Left ventricle myocardium superior (tissue), 1 donor: ENCODE measurements at regions not wholly inside any gene's neighbourhood (a gene's known extent, or its start where the extent isn't known, plus 50 kb on each side); places are given as distances from the start of the nearest gene placed in this dataset.
A peak's percentile ranks its signal among the peaks of the same experiment; 100 is the strongest.

Experiments used
- ATAC-seq: fragments of 200-7000 bp; cut with Tn5 transposase; one replicate; pipeline ENCODE4 v1.9.1; 2020; ENCODE audit warnings: mild to moderate bottlenecking, moderate library complexity
- DNase-seq: peaks from one replicate; pipeline ENCODE4 v3.0.0-alpha.2; 2020
- intact Hi-C: fragments of 100-400 bp; cut with micrococcal nuclease; formaldehyde crosslinking; loops from one replicate; pipeline ENCODE4 v1.11.0; 2022
- donor health status: DM: no; HTN: yes; CAD: no; lungs with severe emphysema.

GRCh38 chr5:56335212-56335611 lies 102.1 kb upstream of the ANKRD55 start:
- DNase-seq (no peak), ATAC-seq (no peak)
- intact Hi-C loops: no loop called here

DNA sequence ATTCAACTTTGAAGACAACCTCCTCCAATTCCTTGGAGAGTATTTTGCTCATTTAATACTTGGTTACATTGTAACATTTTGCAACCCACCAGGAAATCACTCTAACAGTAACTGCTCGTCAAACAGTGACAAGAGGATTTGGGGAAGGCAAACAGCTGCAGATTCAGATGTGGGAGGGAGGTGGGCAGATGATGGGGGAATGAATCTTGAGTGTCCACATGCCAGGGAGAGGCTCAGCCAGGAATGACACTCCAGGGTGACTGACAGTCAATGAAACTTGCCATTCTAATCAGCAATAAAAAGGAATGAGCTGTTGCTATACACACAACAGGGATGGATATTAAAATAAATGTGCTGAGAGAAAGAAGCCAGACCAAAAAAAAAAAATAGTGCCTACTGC lies 97.7 kb upstream of the ANKRD55 start:
- intact Hi-C loops: no loop called here
- ATAC-seq (peak; percentile 95), DNase-seq (no peak)

GRCh38 chr5:56330167-56330566 lies 97.0 kb upstream of the ANKRD55 start:
- ATAC-seq (peak; percentile 51), DNase-seq (no peak)
- intact Hi-C loops: no loop called here

DNA sequence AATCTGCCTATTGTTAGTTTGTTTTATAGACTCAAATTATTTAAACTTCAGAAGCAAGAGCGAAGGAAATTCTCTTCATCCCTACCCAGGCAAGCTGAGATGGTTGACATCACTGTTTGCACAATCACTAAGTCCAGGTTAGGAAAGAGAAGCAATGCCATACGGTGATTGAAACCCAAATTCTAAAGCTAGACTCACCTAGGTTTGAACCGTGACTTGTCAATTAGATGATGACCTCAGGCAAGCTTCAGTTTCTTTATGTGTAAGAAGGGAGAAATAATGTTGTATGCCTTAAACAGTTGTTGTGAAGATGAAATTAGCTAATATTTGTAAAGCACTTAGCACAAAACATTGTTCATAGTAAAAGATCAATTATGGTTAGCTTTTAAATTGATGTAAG lies 96.5 kb upstream of the ANKRD55 start:
- no peak for ATAC-seq
- DNase-seq: no peak
- intact Hi-C loops: no loop called here

DNA sequence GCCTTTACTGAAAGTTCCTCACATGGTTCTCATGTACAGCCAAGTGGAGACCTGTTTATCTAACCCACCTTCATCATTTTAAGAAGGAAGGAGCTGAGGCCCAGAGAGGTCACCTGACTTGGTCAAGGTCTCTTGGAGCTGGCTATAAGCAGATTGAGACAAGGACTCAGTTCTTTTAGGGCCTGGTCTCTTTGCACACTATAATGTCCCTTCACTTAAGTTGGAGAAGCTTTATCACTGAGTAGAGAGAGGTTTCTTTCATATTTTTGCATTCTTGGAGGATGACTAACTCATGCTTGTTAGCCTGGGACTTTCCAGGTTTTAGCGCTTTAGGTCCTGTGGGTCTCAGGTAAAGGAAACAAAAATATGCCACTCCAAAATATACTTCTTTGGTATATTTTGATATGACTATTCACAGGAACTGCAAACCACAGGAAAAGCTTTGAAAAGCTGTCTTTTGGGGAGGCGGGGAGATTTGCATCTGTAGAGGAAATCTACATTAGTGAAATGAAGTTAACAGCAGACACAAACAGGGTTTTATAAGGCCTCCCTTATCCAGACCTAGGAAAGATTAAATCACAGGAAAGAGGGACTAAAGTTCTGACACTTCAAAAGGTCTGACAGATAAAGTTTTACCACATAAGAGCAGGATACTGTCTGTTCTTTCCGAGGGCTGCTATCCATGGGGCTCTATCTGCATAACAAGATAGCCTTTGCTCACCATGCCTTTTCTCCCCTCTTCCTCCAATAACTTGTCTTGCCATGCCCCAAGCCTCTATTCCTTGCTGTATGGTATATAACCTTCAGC lies 95.8 kb upstream of the ANKRD55 start:
- intact Hi-C loops: no loop called here
- ATAC-seq (no peak), DNase-seq (no peak)

DNA sequence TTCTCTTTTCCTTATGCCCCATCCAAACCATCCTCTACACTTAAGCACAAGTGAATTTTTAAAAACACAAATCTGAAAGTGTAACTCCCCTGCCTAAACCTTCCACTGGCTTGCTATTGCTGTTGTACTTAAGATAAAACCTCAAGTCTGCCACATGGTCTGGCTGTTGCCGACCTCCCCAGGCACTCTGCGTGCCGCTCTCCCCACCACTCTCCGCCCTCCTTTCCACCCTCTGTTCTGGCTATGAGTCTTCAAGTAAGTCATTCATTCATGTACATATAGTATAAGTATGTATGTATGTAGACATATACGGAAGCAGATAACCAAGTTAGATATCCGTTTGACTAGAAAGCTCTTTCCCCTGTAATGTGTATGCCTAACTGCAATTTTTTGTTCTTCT lies 94.7 kb upstream of the ANKRD55 start:
- intact Hi-C loops: no loop called here
- no peak for DNase-seq

GRCh38 chr5:56326770-56327169 lies 93.6 kb upstream of the ANKRD55 start:
- intact Hi-C loops: no loop called here
- DNase-seq (no peak), ATAC-seq (no peak)

More for the DNA sequence above, 94.7 kb upstream of the ANKRD55 start:
- peak; percentile 56 for ATAC-seq

DNA sequence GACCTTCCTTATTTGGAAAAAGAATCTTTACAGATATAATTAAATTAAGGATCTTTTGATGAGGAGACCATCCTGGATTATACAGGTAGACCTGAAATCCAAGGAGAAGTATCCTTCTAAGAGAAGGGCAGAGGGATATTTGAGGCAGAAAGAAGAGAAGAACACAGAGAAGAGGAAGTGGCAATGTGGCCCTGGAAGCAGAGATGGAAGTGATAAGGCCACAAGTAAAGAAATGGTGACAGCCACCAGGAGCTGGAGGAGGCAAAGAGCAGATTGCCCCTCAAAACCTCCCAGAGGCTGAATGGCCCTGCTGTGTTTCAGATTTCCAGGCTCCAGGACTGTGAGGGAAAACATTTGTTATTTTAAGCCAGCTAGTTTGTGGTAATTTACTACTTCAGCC lies 93.0 kb upstream of the ANKRD55 start:
- no peak for DNase-seq
- intact Hi-C loops: no loop called here
- ATAC-seq: no peak

DNA sequence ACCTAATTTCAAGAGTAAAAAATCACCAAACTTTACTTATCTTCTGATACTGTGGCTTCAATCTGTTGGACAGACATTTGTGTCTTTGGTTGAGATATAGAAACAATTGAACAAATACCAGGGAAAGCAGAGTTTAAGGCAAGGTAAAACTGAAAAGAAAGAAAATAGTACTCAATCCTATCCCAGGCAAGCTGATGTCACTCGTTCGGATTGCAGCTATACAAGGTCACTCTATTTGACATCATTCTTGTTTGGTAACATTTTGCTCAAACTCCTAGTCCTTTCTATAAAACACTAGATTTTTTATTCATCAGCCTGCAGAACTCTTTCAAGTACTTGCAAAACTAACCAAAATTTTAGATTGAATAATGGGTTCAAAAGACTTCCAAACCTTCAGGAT lies 91.9 kb upstream of the ANKRD55 start:
- intact Hi-C loops: no loop called here
- no peak for ATAC-seq
- DNase-seq: no peak

- DNase-seq: no peak
- no peak for ATAC-seq
- intact Hi-C loops: no loop called here
These were observed 90.4 kb upstream of the ANKRD55 start for GRCh38 chr5:56323505-56323904.

DNA sequence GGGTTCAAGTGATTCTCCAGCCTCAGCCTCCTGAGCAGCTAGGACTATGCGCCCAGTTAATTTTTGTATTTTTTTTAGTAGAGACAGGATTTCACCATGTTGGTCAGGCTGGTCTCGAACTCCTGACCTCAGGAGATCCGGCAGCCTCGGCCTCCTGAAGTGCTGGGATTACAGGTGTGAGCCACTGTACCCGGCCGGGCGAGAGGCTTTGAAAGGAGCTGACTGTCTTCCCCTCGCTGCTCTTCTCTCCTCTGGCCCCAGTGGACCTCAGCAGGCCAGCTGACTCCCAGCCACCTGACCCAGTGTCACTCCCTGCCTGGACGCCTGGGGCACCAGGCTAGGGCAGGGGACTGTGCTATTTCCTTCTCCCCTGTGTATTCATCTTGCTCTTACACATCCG lies 89.5 kb upstream of the ANKRD55 start:
- ATAC-seq (no peak), DNase-seq (no peak)
- intact Hi-C loops: no loop called here

DNA sequence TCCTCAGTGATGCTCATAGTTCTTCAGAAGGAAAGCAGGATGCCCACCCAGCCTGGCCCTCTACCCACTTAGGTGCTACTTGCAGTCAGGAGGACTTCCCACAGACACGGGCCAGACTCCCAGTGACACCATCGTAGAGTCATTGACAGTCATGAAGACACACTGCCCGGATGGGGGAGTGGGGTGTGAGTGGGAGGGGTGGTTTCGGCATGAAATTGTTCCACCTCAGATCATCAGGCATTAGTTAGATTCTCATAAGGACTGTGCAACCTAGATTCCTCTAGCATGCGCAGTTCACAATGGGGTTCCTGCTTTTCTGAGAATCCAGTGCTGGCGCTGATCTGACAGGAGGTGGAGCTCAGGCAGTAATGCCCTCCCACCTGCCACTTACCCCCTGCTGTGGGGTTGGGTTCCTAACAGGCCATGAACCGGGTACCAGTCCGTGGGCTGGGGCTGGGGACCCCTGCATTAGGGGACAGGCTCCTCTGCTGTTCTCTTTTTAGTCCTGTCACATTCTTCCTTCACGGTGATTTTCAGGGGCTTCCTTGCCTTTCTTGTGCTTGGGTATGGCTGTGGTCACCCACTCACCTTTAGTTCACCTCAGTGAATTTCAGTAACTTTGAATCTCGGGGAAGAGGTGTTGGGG lies 88.2 kb upstream of the ANKRD55 start:
- ATAC-seq: no peak
- no peak for DNase-seq
- intact Hi-C loops: no loop called here

- DNase-seq: no peak
- ATAC-seq: no peak
- intact Hi-C loops: no loop called here
These were observed 87.6 kb upstream of the ANKRD55 start for GRCh38 chr5:56320686-56321085.

- DNase-seq: peak; percentile 63
- intact Hi-C loops: no loop called here
- peak; percentile 83 for ATAC-seq
These were observed 86.5 kb upstream of the ANKRD55 start for GRCh38 chr5:56319526-56320181.

- ATAC-seq: no peak
- intact Hi-C loops: no loop called here
These were observed 84.9 kb upstream of the ANKRD55 start for GRCh38 chr5:56317923-56318561.

GRCh38 chr5:56316299-56316994 lies 83.3 kb upstream of the ANKRD55 start:
- ATAC-seq: no peak
- intact Hi-C loops: no loop called here
- DNase-seq: no peak

More at GRCh38 chr5:56317923-56318561, 84.9 kb upstream of the ANKRD55 start:
- DNase-seq: no peak

- DNase-seq (peak; percentile 36), ATAC-seq (peak; percentile 54)
- intact Hi-C loops: no loop called here
These were observed 81.4 kb upstream of the ANKRD55 start for GRCh38 chr5:56314529-56314928.

DNA sequence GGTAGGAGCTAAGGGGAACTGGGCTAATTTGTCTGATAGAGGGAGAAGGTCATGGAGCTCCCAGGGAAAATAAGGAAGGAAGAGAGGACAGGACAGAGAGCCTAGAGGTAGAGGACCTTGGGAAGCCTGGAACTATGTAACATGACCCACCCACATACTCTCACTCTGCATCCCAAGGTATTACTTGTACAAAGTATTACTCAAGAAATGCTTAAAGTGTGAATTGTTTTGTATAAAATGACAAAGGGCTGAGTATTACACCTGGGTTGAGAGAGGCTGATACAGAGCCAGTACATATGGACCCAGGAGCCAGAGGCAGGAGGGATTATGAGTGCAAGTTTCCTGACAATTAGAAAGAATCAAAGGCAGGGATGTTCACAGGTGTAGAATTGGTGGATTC lies 80.5 kb upstream of the ANKRD55 start:
- intact Hi-C loops: no loop called here
- DNase-seq (no peak), ATAC-seq (no peak)

GRCh38 chr5:56313004-56313531 lies 79.9 kb upstream of the ANKRD55 start:
- ATAC-seq: no peak
- intact Hi-C loops: no loop called here
- DNase-seq: no peak
